ENCODE measurements at regions not wholly inside any gene's neighbourhood (a gene's known extent, or its start where the extent isn't known, plus 50 kb on each side); places are given as distances from the start of the nearest gene placed in this dataset.

DNA sequence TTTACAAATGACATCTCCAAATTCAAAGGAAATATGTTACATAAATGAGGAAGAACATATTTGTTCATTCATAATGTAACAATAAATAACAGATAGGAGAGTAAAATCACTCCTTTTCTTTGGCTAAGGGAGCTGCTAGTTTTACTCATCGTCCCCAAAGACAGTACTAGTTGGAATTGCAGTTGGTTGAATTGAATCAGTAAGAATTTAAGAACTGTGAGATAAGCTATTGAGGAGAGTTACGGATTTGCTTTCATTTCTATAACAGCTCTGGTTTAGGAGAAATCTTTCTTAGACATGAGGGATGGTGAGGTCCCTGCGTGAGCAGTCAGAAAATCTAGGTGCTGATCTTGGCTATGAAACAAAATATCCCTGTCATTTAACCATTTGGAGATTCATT, 402.8 kb downstream of the AEBP2 start:
- TF ChIP-seq, protein P1, sequence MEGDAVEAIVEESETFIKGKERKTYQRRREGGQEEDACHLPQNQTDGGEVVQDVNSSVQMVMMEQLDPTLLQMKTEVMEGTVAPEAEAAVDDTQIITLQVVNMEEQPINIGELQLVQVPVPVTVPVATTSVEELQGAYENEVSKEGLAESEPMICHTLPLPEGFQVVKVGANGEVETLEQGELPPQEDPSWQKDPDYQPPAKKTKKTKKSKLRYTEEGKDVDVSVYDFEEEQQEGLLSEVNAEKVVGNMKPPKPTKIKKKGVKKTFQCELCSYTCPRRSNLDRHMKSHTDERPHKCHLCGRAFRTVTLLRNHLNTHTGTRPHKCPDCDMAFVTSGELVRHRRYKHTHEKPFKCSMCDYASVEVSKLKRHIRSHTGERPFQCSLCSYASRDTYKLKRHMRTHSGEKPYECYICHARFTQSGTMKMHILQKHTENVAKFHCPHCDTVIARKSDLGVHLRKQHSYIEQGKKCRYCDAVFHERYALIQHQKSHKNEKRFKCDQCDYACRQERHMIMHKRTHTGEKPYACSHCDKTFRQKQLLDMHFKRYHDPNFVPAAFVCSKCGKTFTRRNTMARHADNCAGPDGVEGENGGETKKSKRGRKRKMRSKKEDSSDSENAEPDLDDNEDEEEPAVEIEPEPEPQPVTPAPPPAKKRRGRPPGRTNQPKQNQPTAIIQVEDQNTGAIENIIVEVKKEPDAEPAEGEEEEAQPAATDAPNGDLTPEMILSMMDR (IDR thresholded peaks at IDR 0.05; ENCODE audit: low read length) = no peak
- TF ChIP-seq EZH2 (optimal IDR thresholded peaks at IDR 0.05; ENCODE audit: low read depth, low read length) (no peak), EZH2phosphoT487 (IDR thresholded peaks at IDR 0.05; ENCODE audit: low read length) (no peak)
